Gastroesophageal sphincter (tissue), 4 donors: ENCODE measurements at regions not wholly inside any gene's neighbourhood (a gene's known extent, or its start where the extent isn't known, plus 50 kb on each side); places are given as distances from the start of the nearest gene placed in this dataset.

Source experiments
- ATAC-seq: fragments of 150-250 bp; one replicate; pipeline ENCODE4 v1.9.1; 2016; ENCODE audit warnings: mild to moderate bottlenecking, moderate library complexity
- H3K27ac ChIP-seq, 4 donors: fragments of 200-600 bp; sonication (generic) in 3 of 4; 1 replicate in 3 of 4; 2 replicates in 1 of 4; pipeline ENCODE4 v1.5.1; 2016 to 2019
- H3K27me3 ChIP-seq: fragments of 200-600 bp; sonication (generic); one replicate; pipeline ENCODE4 v1.5.1; 2019
- H3K36me3 ChIP-seq, 2 donors: fragments of 200-600 bp; sonication (generic); one replicate each; pipeline ENCODE4 v1.5.1; 2019; ENCODE audit warnings: control low read depth in 1 of 2
- H3K4me1 ChIP-seq, 3 donors: fragments of 200-600 bp; sonication (generic); 1 replicate in 2 of 3; 2 replicates in 1 of 3; pipeline ENCODE4 v1.5.1; 2016 to 2019; ENCODE audit warnings: control low read depth in 2 of 3
- H3K4me3 ChIP-seq, 2 donors: fragments of 200-600 bp; sonication (generic); one replicate each; pipeline ENCODE4 v1.5.1; 2019; ENCODE audit warnings: mild to moderate bottlenecking in 1 of 2, moderate library complexity in 1 of 2
- H3K9me3 ChIP-seq, 3 donors: fragments of 200-600 bp; sonication (generic); one replicate each; pipeline ENCODE4 v1.5.1; 2017 to 2019; ENCODE audit warnings: control low read depth in 2 of 3
- EP300 ChIP-seq: sonication (generic); formaldehyde crosslinking; IDR thresholded peaks from one replicate; pipeline ENCODE4 v1.6.1; 2017; ENCODE audit warnings: antibody characterized with exemption, mild to moderate bottlenecking
- POLR2A ChIP-seq, 2 donors: fragments of 450-650 bp; IDR thresholded peaks; one replicate each; pipeline ENCODE4 v1.6.1; 2017; ENCODE audit warnings: antibody characterized with exemption in 2 of 2, mild to moderate bottlenecking in 2 of 2, moderate library complexity in 1 of 2
- POLR2AphosphoS5 ChIP-seq: sonication (generic); formaldehyde crosslinking; IDR thresholded peaks from one replicate; pipeline ENCODE4 v1.6.1; 2017; ENCODE audit warnings: antibody characterized with exemption
- WGBS, 2 donors: methylation state at CpG; one replicate each; pipeline ENCODE4 v1.1.5; 2018; ENCODE audit warnings: low coverage in 1 of 2; 5-methylcytosine and 5-hydroxymethylcytosine counted together
- TF ChIP-seq, protein P1 (sequence below), 4 experiments: fragments of 200-600 bp in 2 of 4; fragments of 450-650 bp in 2 of 4; sonication (generic) in 1 of 4; IDR thresholded peaks; one replicate each; pipeline ENCODE4 v1.5.1; 2017 to 2019; ENCODE audit warnings: antibody characterized with exemption in 4 of 4, mild to moderate bottlenecking in 2 of 4, moderate library complexity in 2 of 4

DNA sequence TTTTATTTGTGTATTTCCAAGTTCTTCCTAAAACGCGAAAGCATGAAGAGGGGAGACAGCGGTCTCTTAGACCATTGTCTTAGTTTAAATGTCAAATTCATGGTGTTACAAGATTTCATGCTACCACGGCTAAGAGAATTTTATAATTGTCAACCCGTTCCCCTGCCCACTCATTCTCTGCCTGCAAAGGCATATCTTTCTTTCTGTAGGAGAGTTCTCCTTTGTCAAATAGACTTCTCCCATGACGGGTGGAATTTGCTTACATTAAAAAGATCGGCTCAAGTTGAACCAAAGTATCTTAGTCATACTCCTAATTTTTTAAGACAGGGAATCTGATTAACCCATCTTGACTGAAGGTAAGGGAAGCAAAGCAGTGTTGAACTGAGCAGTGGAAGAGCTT lies 539.2 kb downstream of the REEP3 start:
- no peak overlapping the region for H3K4me3 ChIP-seq
- no peaks in the 10 kb centered on the region for H3K27me3 ChIP-seq
- no peak for ATAC-seq
- 59 to 64% methylated on average over 7 of the region's 7 CpGs for WGBS, 2 donors
- TF ChIP-seq POLR2AphosphoS5, result no peak
- TF ChIP-seq POLR2A (IDR thresholded peaks at IDR 0.05), result no peak
- TF ChIP-seq, protein P1, sequence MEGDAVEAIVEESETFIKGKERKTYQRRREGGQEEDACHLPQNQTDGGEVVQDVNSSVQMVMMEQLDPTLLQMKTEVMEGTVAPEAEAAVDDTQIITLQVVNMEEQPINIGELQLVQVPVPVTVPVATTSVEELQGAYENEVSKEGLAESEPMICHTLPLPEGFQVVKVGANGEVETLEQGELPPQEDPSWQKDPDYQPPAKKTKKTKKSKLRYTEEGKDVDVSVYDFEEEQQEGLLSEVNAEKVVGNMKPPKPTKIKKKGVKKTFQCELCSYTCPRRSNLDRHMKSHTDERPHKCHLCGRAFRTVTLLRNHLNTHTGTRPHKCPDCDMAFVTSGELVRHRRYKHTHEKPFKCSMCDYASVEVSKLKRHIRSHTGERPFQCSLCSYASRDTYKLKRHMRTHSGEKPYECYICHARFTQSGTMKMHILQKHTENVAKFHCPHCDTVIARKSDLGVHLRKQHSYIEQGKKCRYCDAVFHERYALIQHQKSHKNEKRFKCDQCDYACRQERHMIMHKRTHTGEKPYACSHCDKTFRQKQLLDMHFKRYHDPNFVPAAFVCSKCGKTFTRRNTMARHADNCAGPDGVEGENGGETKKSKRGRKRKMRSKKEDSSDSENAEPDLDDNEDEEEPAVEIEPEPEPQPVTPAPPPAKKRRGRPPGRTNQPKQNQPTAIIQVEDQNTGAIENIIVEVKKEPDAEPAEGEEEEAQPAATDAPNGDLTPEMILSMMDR (IDR thresholded peaks at IDR 0.05), result no peak
- TF ChIP-seq EP300, result no peak
- no peak overlapping the region for H3K27ac ChIP-seq
- no peaks in the 10 kb centered on the region for H3K4me1 ChIP-seq
- no peaks in the 10 kb centered on the region for H3K36me3 ChIP-seq
- H3K9me3 ChIP-seq, result no peaks in the 10 kb centered on the region

DNA sequence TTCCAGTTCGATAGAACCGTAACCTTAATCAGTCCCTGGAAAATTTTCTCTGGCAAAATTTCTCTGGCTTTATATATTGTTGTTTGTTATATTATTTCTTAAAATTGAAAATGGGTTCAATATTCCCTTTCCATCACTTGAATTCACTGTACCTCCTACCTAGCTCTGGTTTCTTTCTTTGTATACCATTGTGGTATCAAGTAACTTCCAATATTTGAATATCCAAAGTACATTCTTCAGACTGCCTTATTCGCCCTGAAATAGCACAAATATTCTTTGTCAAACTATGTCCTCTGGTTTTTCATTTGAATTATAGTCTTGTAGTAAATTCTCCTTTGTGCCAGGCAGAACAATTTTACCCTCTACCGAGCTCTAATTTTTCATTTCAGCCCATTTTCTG lies 541.6 kb downstream of the REEP3 start:
- no peak for ATAC-seq
- Histone ChIP-seq H3K27me3 (no peaks in the 10 kb centered on the region), H3K9me3 (no peaks in the 10 kb centered on the region), H3K4me1 (peaks cover 0 to 7% (median 0%) of the 10 kb centered on the region in 3 donors), H3K36me3 (no peaks in the 10 kb centered on the region), H3K4me3 (no peak overlapping the region), H3K27ac (no peak overlapping the region)
- WGBS, 2 donors, result 42 to 59% methylated on average over 2 to 4 of the region's 4 CpGs
- TF ChIP-seq EP300 (no peak), POLR2AphosphoS5 (no peak), POLR2A (IDR thresholded peaks at IDR 0.05) (no peak)
- TF ChIP-seq, protein P1 (IDR thresholded peaks at IDR 0.05), result no peak

DNA sequence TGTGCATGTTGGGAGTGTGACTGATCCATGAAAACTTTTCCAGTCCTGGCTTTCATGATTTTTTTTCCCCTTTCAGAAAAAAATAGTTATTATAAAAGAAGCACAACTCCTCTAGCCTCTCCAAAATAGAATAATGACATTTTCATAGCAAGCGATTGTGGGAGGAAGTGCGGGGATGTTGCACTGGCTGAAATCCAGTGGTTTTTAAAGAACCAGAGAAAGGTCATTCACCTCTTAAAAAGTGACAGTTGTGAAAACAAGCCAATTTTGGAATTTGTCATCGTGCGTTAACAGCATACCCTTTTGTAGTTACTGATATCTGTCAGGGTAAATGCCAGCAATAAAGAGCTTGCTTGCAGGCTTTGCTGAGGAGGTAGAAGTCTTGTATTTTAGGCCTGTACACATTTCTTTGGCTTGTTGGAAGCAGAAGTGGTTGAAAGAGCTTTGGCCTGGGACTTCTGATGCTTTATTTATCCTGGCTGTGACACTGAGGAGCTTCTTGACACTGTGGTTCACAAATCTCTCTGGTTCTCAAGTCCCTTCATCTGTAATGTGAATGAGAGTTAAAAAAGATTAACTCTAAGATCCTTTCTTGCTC lies 545.9 kb downstream of the REEP3 start:
- 17 to 27% methylated on average over 4 of the region's 4 CpGs for WGBS, 2 donors
- TF ChIP-seq, protein P1 (IDR thresholded peaks at IDR 0.05), result no peak
- no peak for TF ChIP-seq EP300
- ATAC-seq, result no peak
- Histone ChIP-seq H3K36me3 (no peaks in the 10 kb centered on the region), H3K4me3 (no peak overlapping the region), H3K4me1 (peaks cover 0 to 7% (median 0%) of the 10 kb centered on the region in 3 donors), H3K27ac (no peak overlapping the region), H3K9me3 (no peaks in the 10 kb centered on the region), H3K27me3 (no peaks in the 10 kb centered on the region)

DNA sequence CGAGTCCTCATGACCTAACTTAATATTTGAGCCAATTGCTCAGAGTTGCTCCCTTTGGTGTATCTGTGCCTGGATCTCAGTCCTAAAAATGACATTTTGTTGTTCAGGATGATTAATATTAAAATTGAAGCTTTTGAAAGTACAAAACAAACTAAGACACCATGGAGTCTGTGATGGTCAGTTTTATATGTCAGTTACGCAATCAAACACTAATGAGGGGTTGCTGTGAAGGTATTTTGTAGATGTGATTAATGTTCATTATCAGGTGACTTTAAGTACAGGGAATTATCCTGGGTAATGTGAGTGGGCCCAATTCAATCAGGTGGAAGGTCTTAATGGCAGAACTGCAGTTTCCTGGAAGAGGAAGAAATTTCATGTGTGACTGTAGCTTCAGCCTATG lies 546.7 kb downstream of the REEP3 start:
- H3K27ac ChIP-seq, result no peak overlapping the region
- 92 to 100% methylated on average over 2 of the region's 2 CpGs for WGBS, 2 donors
- ATAC-seq, result no peak
- H3K27me3 ChIP-seq, result no peaks in the 10 kb centered on the region
- H3K4me3 ChIP-seq, result no peak overlapping the region
- TF ChIP-seq, protein P1 (IDR thresholded peaks at IDR 0.05), result no peak
- TF ChIP-seq POLR2AphosphoS5, result no peak
- TF ChIP-seq POLR2A (IDR thresholded peaks at IDR 0.05), result no peak
- TF ChIP-seq EP300, result no peak
- H3K9me3 ChIP-seq, result no peaks in the 10 kb centered on the region
- peaks cover 0 to 7% (median 0%) of the 10 kb centered on the region in 3 donors for H3K4me1 ChIP-seq
- no peaks in the 10 kb centered on the region for H3K36me3 ChIP-seq

DNA sequence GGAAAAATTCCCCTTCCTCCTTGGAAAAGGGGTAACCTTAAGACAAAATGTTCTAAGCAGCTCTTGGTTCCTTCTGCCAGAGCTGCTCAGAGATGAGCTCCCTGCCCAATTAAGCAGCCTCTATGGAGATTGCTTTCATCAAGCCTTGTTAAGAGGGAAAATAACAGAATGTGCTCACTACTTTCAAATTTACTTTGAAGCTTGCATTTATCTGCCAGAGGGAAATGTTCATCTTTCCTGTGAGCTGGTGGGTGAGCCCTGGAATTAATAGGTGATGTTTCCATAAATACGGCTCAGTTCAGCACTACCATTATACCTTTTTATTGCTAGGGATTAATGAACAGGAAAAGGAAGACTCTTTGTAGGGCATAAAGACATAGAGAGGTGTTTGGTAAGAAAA lies 549.0 kb downstream of the REEP3 start:
- peaks cover 0 to 7% (median 0%) of the 10 kb centered on the region in 3 donors for H3K4me1 ChIP-seq
- H3K36me3 ChIP-seq, result no peaks in the 10 kb centered on the region
- H3K4me3 ChIP-seq, result no peak overlapping the region
- no peaks in the 10 kb centered on the region for H3K27me3 ChIP-seq
- no peak overlapping the region for H3K27ac ChIP-seq
- WGBS, 2 donors, result 55 to 83% methylated on average over 1 of the region's 1 CpG
- ATAC-seq, result no peak
- TF ChIP-seq POLR2A (IDR thresholded peaks at IDR 0.05) (no peak), EP300 (no peak), POLR2AphosphoS5 (no peak)
- TF ChIP-seq, protein P1 (IDR thresholded peaks at IDR 0.05), result no peak
- no peaks in the 10 kb centered on the region for H3K9me3 ChIP-seq
